Mesenchymal stem cell (in vitro differentiated cells and primary cell): ENCODE measurements at regions not wholly inside any gene's neighbourhood (a gene's known extent, or its start where the extent isn't known, plus 50 kb on each side); places are given as distances from the start of the nearest gene placed in this dataset.

ENCODE experiments used
- DNase-seq: peaks from one replicate; pipeline ENCODE4 v3.0.0-alpha.2; 2013
- H2AFZ ChIP-seq: one replicate; pipeline ENCODE4 v1.6.1; 2013; ENCODE audit warnings: low read depth, mild to moderate bottlenecking, control low read depth, inconsistent platforms, low read length, moderate library complexity
- H2AK5ac ChIP-seq: 2 replicates; pipeline ENCODE4 v1.6.1; 2013; ENCODE audit warnings: low read length, moderate library complexity, mild to moderate bottlenecking, inconsistent platforms; ENCODE audit not compliant: severe bottlenecking
- H2BK120ac ChIP-seq: one replicate; pipeline ENCODE4 v1.6.1; 2013; ENCODE audit warnings: low read depth, mild to moderate bottlenecking, inconsistent platforms, low read length, moderate library complexity
- H2BK12ac ChIP-seq, 2 experiments: one replicate each; pipeline ENCODE4 v1.6.1; 2013; ENCODE audit warnings: inconsistent platforms in 2 of 2, low read length in 2 of 2, mild to moderate bottlenecking in 2 of 2, moderate library complexity in 2 of 2, control low read depth in 1 of 2
- H2BK15ac ChIP-seq: one replicate; pipeline ENCODE4 v1.6.1; 2013; ENCODE audit warnings: mild to moderate bottlenecking, low read depth, inconsistent platforms; ENCODE audit not compliant: poor library complexity, severe bottlenecking
- H2BK5ac ChIP-seq: 2 replicates; pipeline ENCODE4 v1.6.1; 2013; ENCODE audit warnings: low read depth, mild to moderate bottlenecking, low read length, control low read depth, inconsistent platforms; ENCODE audit not compliant: poor library complexity, severe bottlenecking
- H3K14ac ChIP-seq, 2 experiments: one replicate each; pipeline ENCODE4 v1.6.1; 2013; ENCODE audit warnings: inconsistent platforms in 2 of 2, low read length in 2 of 2, control low read depth in 1 of 2, mild to moderate bottlenecking in 1 of 2, moderate library complexity in 1 of 2
- H3K18ac ChIP-seq, 2 experiments: one replicate each; pipeline ENCODE4 v1.6.1; 2013; ENCODE audit warnings: inconsistent platforms in 2 of 2, low read length in 2 of 2, control low read depth in 1 of 2, low read depth in 1 of 2, mild to moderate bottlenecking in 1 of 2
- H3K23ac ChIP-seq, 2 experiments: one replicate each; pipeline ENCODE4 v1.6.1; 2013; ENCODE audit warnings: inconsistent platforms in 2 of 2, low read length in 2 of 2, mild to moderate bottlenecking in 2 of 2, moderate library complexity in 2 of 2, control low read depth in 1 of 2
- H3K27ac ChIP-seq: 2 replicates; pipeline ENCODE4 v1.5.1; 2013; ENCODE audit warnings: mild to moderate bottlenecking, moderate library complexity, low read length, control low read depth, inconsistent platforms; ENCODE audit not compliant: poor library complexity, severe bottlenecking
- H3K27me3 ChIP-seq, 2 experiments: 2 replicates each; pipeline versions ENCODE4 v1.6.1 to v1.7.0; 2013; ENCODE audit warnings: low read length in 2 of 2, mild to moderate bottlenecking in 2 of 2, moderate library complexity in 2 of 2, control low read depth in 1 of 2, inconsistent platforms in 1 of 2; ENCODE audit not compliant: control insufficient read depth in 1 of 2, insufficient read depth in 1 of 2
- H3K36me3 ChIP-seq, 2 experiments: 2 replicates each; pipeline versions ENCODE4 v1.6.1 to v1.7.0; 2013; ENCODE audit warnings: low read length in 2 of 2, control low read depth in 1 of 2, inconsistent platforms in 1 of 2, low read depth in 1 of 2, mild to moderate bottlenecking in 1 of 2; ENCODE audit not compliant: insufficient read depth in 2 of 2, control insufficient read depth in 1 of 2
- H3K4ac ChIP-seq, 2 experiments: one replicate each; pipeline ENCODE4 v1.6.1; 2013; ENCODE audit warnings: inconsistent platforms in 2 of 2, low read length in 2 of 2, mild to moderate bottlenecking in 2 of 2, moderate library complexity in 2 of 2, control low read depth in 1 of 2, low read depth in 1 of 2
- H3K4me1 ChIP-seq: 2 replicates; pipeline ENCODE4 v1.6.1; 2013; ENCODE audit warnings: low read depth, low read length, control low read depth; ENCODE audit not compliant: control insufficient read depth, insufficient read depth
- H3K4me2 ChIP-seq: 2 replicates; pipeline ENCODE4 v1.6.1; 2013; ENCODE audit warnings: low read length, mild to moderate bottlenecking, inconsistent platforms; ENCODE audit not compliant: poor library complexity, severe bottlenecking
- H3K4me3 ChIP-seq, 2 experiments: 2 replicates each; pipeline versions ENCODE4 v1.5.1 to v1.7.0; 2013; ENCODE audit warnings: low read length in 2 of 2, mild to moderate bottlenecking in 2 of 2, control low read depth in 1 of 2, low read depth in 1 of 2; ENCODE audit not compliant: insufficient read depth in 1 of 2
- H3K79me1 ChIP-seq: replicated peaks from 2 replicates; pipeline ENCODE4 v1.6.1; 2013; ENCODE audit warnings: mild to moderate bottlenecking, control low read depth, low read length, inconsistent platforms; ENCODE audit not compliant: poor library complexity, severe bottlenecking
- H3K9ac ChIP-seq: 2 replicates; pipeline ENCODE4 v1.7.0; 2013; ENCODE audit warnings: mild to moderate bottlenecking, low read length, moderate library complexity
- H3K9me3 ChIP-seq: 2 replicates; pipeline ENCODE4 v1.7.0; 2013; ENCODE audit warnings: mild to moderate bottlenecking, low read length; ENCODE audit not compliant: control insufficient read depth
- H4K8ac ChIP-seq: one replicate; pipeline ENCODE4 v1.6.1; 2013; ENCODE audit warnings: inconsistent platforms, mild to moderate bottlenecking, low read length, moderate library complexity
- H4K91ac ChIP-seq: one replicate; pipeline ENCODE4 v1.6.1; 2013; ENCODE audit warnings: mild to moderate bottlenecking, low read length, inconsistent platforms
- WGBS: methylation state at CpG from one replicate; pipeline ENCODE4 v1.1.7; 2013; ENCODE audit warnings: mixed read lengths; 5-methylcytosine and 5-hydroxymethylcytosine counted together

GRCh38 chr1:96087719-96088118, 633.9 kb upstream of the PTBP2 start:
- H3K36me3 ChIP-seq = no peaks in the 10 kb centered on the region
- no peaks in the 10 kb centered on the region for H3K27me3 ChIP-seq
- no peak overlapping the region for H3K4me2 ChIP-seq
- no peak overlapping the region for H3K4ac ChIP-seq
- no peak overlapping the region for H4K91ac ChIP-seq
- WGBS = 96% methylated on average over 1 of the region's 1 CpG
- H3K79me1 ChIP-seq = no peaks in the 10 kb centered on the region
- no peaks in the 10 kb centered on the region for H3K4me1 ChIP-seq
- no peak overlapping the region for H2BK15ac ChIP-seq
- H2AFZ ChIP-seq = no peak overlapping the region
- no peak overlapping the region for H2BK12ac ChIP-seq
- no peak overlapping the region for H4K8ac ChIP-seq
- DNase-seq = no peak
- no peak overlapping the region for H3K4me3 ChIP-seq
- H2AK5ac ChIP-seq = no peak overlapping the region
- no peak overlapping the region for H3K9ac ChIP-seq
- H2BK120ac ChIP-seq = no peak overlapping the region
- H3K9me3 ChIP-seq = peaks cover 8% of the 10 kb centered on the region
- no peak overlapping the region for H3K27ac ChIP-seq
- no peak overlapping the region for H2BK5ac ChIP-seq
- H3K18ac ChIP-seq = no peak overlapping the region
- H3K14ac ChIP-seq = no peak overlapping the region
- no peak overlapping the region for H3K23ac ChIP-seq

GRCh38 chr1:96090134-96090533, 631.5 kb upstream of the PTBP2 start:
- H3K14ac ChIP-seq = no peak overlapping the region
- no peak overlapping the region for H3K27ac ChIP-seq
- H2BK120ac ChIP-seq = no peak overlapping the region
- no peak overlapping the region for H3K4me2 ChIP-seq
- no peak overlapping the region for H2AK5ac ChIP-seq
- no peaks in the 10 kb centered on the region for H3K9me3 ChIP-seq
- 90% methylated on average over 3 of the region's 4 CpGs for WGBS
- no peak overlapping the region for H3K23ac ChIP-seq
- H3K18ac ChIP-seq = no peak overlapping the region
- no peak overlapping the region for H4K91ac ChIP-seq
- no peaks in the 10 kb centered on the region for H3K27me3 ChIP-seq
- H3K79me1 ChIP-seq = no peaks in the 10 kb centered on the region
- H3K4me1 ChIP-seq = no peaks in the 10 kb centered on the region
- H2AFZ ChIP-seq = no peak overlapping the region
- no peak overlapping the region for H2BK15ac ChIP-seq
- no peaks in the 10 kb centered on the region for H3K36me3 ChIP-seq
- H3K9ac ChIP-seq = no peak overlapping the region
- H2BK5ac ChIP-seq = no peak overlapping the region
- DNase-seq = no peak
- H2BK12ac ChIP-seq = no peak overlapping the region
- no peak overlapping the region for H3K4me3 ChIP-seq
- H3K4ac ChIP-seq = no peak overlapping the region
- H4K8ac ChIP-seq = no peak overlapping the region

GRCh38 chr1:96095849-96096612, 625.6 kb upstream of the PTBP2 start:
- H3K18ac ChIP-seq = no peak overlapping the region
- H4K91ac ChIP-seq = no peak overlapping the region
- no peaks in the 10 kb centered on the region for H3K27me3 ChIP-seq
- H4K8ac ChIP-seq = no peak overlapping the region
- H3K9me3 ChIP-seq = no peaks in the 10 kb centered on the region
- no peaks in the 10 kb centered on the region for H3K79me1 ChIP-seq
- 100% methylated on average over 1 of the region's 2 CpGs for WGBS
- no peak overlapping the region for H3K4me3 ChIP-seq
- H2BK15ac ChIP-seq = no peak overlapping the region
- H2BK5ac ChIP-seq = no peak overlapping the region
- no peak overlapping the region for H3K9ac ChIP-seq
- H3K36me3 ChIP-seq = no peaks in the 10 kb centered on the region
- H3K4ac ChIP-seq = no peak overlapping the region
- no peak for DNase-seq
- no peak overlapping the region for H3K14ac ChIP-seq
- H2BK120ac ChIP-seq = no peak overlapping the region
- H3K4me2 ChIP-seq = no peak overlapping the region
- no peak overlapping the region for H2AK5ac ChIP-seq
- H3K27ac ChIP-seq = no peak overlapping the region
- H3K23ac ChIP-seq = no peak overlapping the region
- no peak overlapping the region for H2AFZ ChIP-seq
- H3K4me1 ChIP-seq = no peaks in the 10 kb centered on the region
- no peak overlapping the region for H2BK12ac ChIP-seq

- no peak overlapping the region for H2AK5ac ChIP-seq
- H3K4me2 ChIP-seq = no peak overlapping the region
- no peak overlapping the region for H3K9ac ChIP-seq
- H4K91ac ChIP-seq = no peak overlapping the region
- H3K27ac ChIP-seq = no peak overlapping the region
- H2AFZ ChIP-seq = no peak overlapping the region
- H2BK15ac ChIP-seq = no peak overlapping the region
- no peaks in the 10 kb centered on the region for H3K9me3 ChIP-seq
- no peaks in the 10 kb centered on the region for H3K79me1 ChIP-seq
- H3K4me1 ChIP-seq = no peaks in the 10 kb centered on the region
- no peak overlapping the region for H3K14ac ChIP-seq
- peak; percentile 12 for DNase-seq
- no CpG with 5 or more reads among the region's 5 CpGs for WGBS
- no peak overlapping the region for H3K4ac ChIP-seq
- no peak overlapping the region for H3K18ac ChIP-seq
- H3K23ac ChIP-seq = no peak overlapping the region
- no peaks in the 10 kb centered on the region for H3K36me3 ChIP-seq
- no peak overlapping the region for H4K8ac ChIP-seq
- H2BK5ac ChIP-seq = no peak overlapping the region
- H3K27me3 ChIP-seq = no peaks in the 10 kb centered on the region
- H2BK120ac ChIP-seq = no peak overlapping the region
- no peak overlapping the region for H3K4me3 ChIP-seq
- H2BK12ac ChIP-seq = no peak overlapping the region
Measured at GRCh38 chr1:96096613-96097321, 624.8 kb upstream of the PTBP2 start.
